Activated T-helper 2 cell treated with anti-CD3 and anti-CD28 coated beads, Interferon-gamma antibody, Interleukin-2, Interleukin-4, amounts not matched to agents 10 μg/mL and 5 μg/mL and 100 μg/mL, durations not matched to agents 14 hours and 24 hours and 36 hours (primary cell): ENCODE measurements at regions not wholly inside any gene's neighbourhood (a gene's known extent, or its start where the extent isn't known, plus 50 kb on each side); places are given as distances from the start of the nearest gene placed in this dataset.

Experiments used
- DNase-seq: peaks from one replicate; pipeline ENCODE4 v3.0.0; 2021; ENCODE audit warnings: low spot score
- H3K27ac Mint-ChIP-seq: one replicate; pipeline ENCODE4 v1.8.0; 2021; ENCODE audit warnings: mixed read lengths
- H3K27me3 Mint-ChIP-seq: one replicate; pipeline ENCODE4 v1.8.0; 2021; ENCODE audit warnings: low read depth, mixed read lengths
- H3K36me3 Mint-ChIP-seq: one replicate; pipeline ENCODE4 v1.8.0; 2021; ENCODE audit warnings: low read depth, mixed read lengths
- H3K4me1 Mint-ChIP-seq: one replicate; pipeline ENCODE4 v1.8.0; 2021; ENCODE audit warnings: low read depth, mixed read lengths
- H3K4me3 Mint-ChIP-seq: one replicate; pipeline ENCODE4 v1.8.0; 2021; ENCODE audit warnings: low read depth, mild to moderate bottlenecking, moderate library complexity, mixed read lengths
- H3K9me3 Mint-ChIP-seq: one replicate; pipeline ENCODE4 v1.8.0; 2021; ENCODE audit warnings: mixed read lengths
- intact Hi-C: fragments of 100-400 bp; cut with micrococcal nuclease; formaldehyde crosslinking; loops from one replicate; pipeline ENCODE4 v1.15.1; 2023

DNA sequence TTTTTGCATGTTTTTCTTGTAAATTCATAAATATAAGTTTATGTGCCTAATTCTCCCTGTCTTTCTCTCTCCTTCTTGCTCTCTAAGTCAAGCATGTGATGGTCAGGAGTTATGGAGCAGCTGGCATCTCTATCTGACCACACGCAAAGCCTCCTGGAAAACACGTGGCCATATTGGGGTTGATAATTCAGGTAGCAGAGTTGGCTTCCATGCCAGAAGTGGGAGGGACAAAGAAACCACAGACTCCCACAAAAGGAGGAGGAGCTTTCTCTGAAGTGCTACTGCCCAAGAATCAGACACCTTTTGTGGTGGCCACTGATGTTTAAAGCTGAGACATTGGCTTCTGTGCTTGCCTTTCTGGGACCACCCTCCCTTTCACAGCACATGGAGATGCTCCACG, 517.6 kb upstream of the TMEM132C start:
- Mint-ChIP-seq H3K9me3 (peaks cover 13% of the 10 kb centered on the region), H3K27ac (no peak overlapping the region), H3K4me3 (no peak overlapping the region), H3K36me3 (no peaks in the 10 kb centered on the region), H3K27me3 (no peaks in the 10 kb centered on the region), H3K4me1 (no peaks in the 10 kb centered on the region)
- no peak for DNase-seq
- intact Hi-C loops, result no loop called here

DNA sequence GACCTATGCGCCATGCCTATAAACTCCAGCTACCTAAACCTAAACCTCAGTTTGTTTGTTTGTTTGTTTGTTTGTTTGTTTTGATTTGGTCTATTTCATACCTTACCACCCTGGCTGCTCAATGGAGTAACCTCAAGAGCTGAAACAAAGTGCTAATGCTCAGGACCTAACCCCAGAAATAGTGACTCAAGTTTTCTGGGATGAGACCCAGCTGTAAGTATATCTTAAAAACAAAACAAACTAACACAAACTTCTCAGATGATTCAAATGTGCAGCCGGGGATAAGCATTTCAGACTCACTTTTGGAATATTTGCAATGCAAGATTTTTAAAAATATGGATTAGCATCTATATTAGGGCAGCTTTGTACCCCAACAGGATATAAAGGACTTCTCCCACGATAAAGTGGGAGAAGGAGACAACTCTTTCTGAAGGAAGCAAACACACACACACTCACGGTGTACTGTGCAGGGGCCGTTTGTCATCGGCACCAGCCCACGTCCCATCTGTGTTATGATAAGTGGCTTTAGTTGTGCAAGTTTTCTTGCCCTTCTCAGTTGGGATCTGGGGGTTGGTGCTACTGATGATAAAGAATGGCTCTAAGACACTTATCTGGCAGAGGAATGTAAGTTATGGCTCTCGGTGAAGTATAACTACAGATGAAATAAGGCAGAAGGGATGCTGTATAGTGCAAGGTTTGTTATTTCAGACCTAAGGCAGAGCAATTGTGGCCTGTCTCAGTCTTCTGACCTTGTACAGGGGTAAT, 516.7 kb upstream of the TMEM132C start:
- no peak for DNase-seq
- Mint-ChIP-seq H3K27me3 (no peaks in the 10 kb centered on the region), H3K27ac (no peak overlapping the region), H3K4me1 (no peaks in the 10 kb centered on the region), H3K36me3 (no peaks in the 10 kb centered on the region), H3K9me3 (peaks cover 20% of the 10 kb centered on the region), H3K4me3 (no peak overlapping the region)
- intact Hi-C loops, result no loop called here

GRCh38 chr12:127752802-127753201, 514.2 kb upstream of the TMEM132C start:
- peaks cover 35% of the 10 kb centered on the region for H3K9me3 Mint-ChIP-seq
- no peak overlapping the region for H3K27ac Mint-ChIP-seq
- no peaks in the 10 kb centered on the region for H3K36me3 Mint-ChIP-seq
- H3K4me1 Mint-ChIP-seq, result no peaks in the 10 kb centered on the region
- DNase-seq, result no peak
- no peak overlapping the region for H3K4me3 Mint-ChIP-seq
- intact Hi-C loops, result no loop called here
- no peaks in the 10 kb centered on the region for H3K27me3 Mint-ChIP-seq

DNA sequence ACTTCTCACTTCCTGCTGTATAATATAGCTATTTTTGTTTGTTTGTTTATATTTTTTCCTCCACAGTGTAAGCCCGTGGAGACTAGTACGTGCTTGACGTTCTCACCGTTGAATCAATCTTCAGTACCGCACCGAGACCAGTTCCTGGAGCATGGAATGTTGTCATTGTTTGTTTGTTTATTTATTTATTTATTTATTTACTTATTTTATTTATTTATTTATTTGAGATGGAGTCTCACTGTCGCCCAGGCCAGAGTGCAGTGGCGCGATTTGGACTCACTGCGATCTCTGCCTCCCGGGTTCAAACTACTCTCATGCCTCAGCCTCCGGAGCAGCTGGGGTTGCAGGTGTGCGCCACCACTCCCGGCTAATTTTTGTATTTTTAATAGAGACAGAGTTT, 506.6 kb upstream of the TMEM132C start:
- H3K27me3 Mint-ChIP-seq, result no peaks in the 10 kb centered on the region
- no peak for DNase-seq
- intact Hi-C loops, result no loop called here
- no peaks in the 10 kb centered on the region for H3K4me1 Mint-ChIP-seq
- no peaks in the 10 kb centered on the region for H3K36me3 Mint-ChIP-seq
- no peak overlapping the region for H3K4me3 Mint-ChIP-seq
- H3K9me3 Mint-ChIP-seq, result peaks cover 44% of the 10 kb centered on the region
- H3K27ac Mint-ChIP-seq, result no peak overlapping the region

GRCh38 chr12:127760996-127761395, 506.0 kb upstream of the TMEM132C start:
- no peaks in the 10 kb centered on the region for H3K4me1 Mint-ChIP-seq
- intact Hi-C loops, result no loop called here
- no peaks in the 10 kb centered on the region for H3K36me3 Mint-ChIP-seq
- H3K9me3 Mint-ChIP-seq, result peaks cover 44% of the 10 kb centered on the region
- DNase-seq, result no peak
- H3K4me3 Mint-ChIP-seq, result no peak overlapping the region
- no peaks in the 10 kb centered on the region for H3K27me3 Mint-ChIP-seq
- no peak overlapping the region for H3K27ac Mint-ChIP-seq

DNA sequence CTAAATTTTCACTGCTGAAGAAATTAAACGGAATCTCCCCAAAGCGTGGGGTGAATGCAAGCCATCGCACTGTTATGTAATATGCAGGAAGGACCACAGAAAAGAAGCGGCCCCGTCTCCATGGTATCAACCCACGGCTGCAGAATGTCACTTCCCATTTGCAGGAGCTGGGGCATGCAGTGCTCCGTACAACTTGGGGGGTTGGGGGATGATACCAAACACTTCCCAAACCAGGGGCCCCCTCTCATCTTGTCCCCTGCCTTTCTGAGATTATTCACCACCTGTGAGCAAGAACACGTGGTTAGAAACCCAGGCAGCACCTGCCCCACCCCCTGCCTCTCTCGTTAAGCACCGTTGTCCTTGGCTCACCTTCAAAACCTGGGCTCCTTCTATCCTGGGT, 505.1 kb upstream of the TMEM132C start:
- Mint-ChIP-seq H3K27ac (no peak overlapping the region), H3K4me1 (no peaks in the 10 kb centered on the region), H3K9me3 (peaks cover 35% of the 10 kb centered on the region), H3K4me3 (no peak overlapping the region), H3K27me3 (no peaks in the 10 kb centered on the region), H3K36me3 (no peaks in the 10 kb centered on the region)
- intact Hi-C loops, result no loop called here
- DNase-seq, result no peak

GRCh38 chr12:127767656-127768055, 499.3 kb upstream of the TMEM132C start:
- H3K27me3 Mint-ChIP-seq, result no peaks in the 10 kb centered on the region

GRCh38 chr12:127770118-127770517, 496.9 kb upstream of the TMEM132C start:
- DNase-seq, result no peak

More at GRCh38 chr12:127767656-127768055, 499.3 kb upstream of the TMEM132C start:
- Mint-ChIP-seq H3K9me3 (peaks cover 26% of the 10 kb centered on the region), H3K4me3 (no peak overlapping the region), H3K36me3 (no peaks in the 10 kb centered on the region), H3K27ac (no peak overlapping the region), H3K4me1 (no peaks in the 10 kb centered on the region)
- no peak for DNase-seq
- intact Hi-C loops, result no loop called here

GRCh38 chr12:127771546-127771945, 495.4 kb upstream of the TMEM132C start:
- H3K36me3 Mint-ChIP-seq, result no peaks in the 10 kb centered on the region
- intact Hi-C loops, result no loop called here
- H3K27me3 Mint-ChIP-seq, result no peaks in the 10 kb centered on the region
- peaks cover 18% of the 10 kb centered on the region for H3K9me3 Mint-ChIP-seq
- H3K4me1 Mint-ChIP-seq, result no peaks in the 10 kb centered on the region
- no peak overlapping the region for H3K4me3 Mint-ChIP-seq
- H3K27ac Mint-ChIP-seq, result no peak overlapping the region
- no peak for DNase-seq

More at GRCh38 chr12:127770118-127770517, 496.9 kb upstream of the TMEM132C start:
- no peak overlapping the region for H3K4me3 Mint-ChIP-seq
- peaks cover 15% of the 10 kb centered on the region for H3K9me3 Mint-ChIP-seq
- H3K27ac Mint-ChIP-seq, result no peak overlapping the region
- no peaks in the 10 kb centered on the region for H3K4me1 Mint-ChIP-seq
- H3K36me3 Mint-ChIP-seq, result no peaks in the 10 kb centered on the region
- intact Hi-C loops, result no loop called here
- no peaks in the 10 kb centered on the region for H3K27me3 Mint-ChIP-seq

DNA sequence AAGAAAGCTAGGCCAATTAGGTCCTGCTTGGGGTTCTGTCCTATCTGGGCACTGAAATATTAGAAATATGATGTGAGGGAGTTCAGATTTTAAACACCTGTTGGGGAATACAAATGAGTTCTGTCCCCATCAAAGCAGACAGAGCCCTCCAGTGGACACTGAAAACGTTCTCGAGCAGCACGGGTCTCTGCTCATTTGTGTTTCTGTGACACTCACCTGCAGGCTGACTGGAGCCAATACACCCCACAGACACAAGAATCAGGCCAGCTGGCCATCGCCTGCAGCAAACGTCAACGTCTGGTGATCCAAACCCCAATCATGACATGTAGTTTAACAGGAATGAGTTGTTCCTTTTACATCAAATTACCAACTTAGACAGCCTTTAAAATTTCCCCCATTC, 493.4 kb upstream of the TMEM132C start:
- no peak overlapping the region for H3K4me3 Mint-ChIP-seq
- H3K9me3 Mint-ChIP-seq, result peaks cover 17% of the 10 kb centered on the region
- no peaks in the 10 kb centered on the region for H3K27me3 Mint-ChIP-seq
- no peak for DNase-seq
- intact Hi-C loops, result no loop called here
- no peaks in the 10 kb centered on the region for H3K4me1 Mint-ChIP-seq
- H3K36me3 Mint-ChIP-seq, result no peaks in the 10 kb centered on the region
- no peak overlapping the region for H3K27ac Mint-ChIP-seq

- no peak overlapping the region for H3K27ac Mint-ChIP-seq
- intact Hi-C loops, result no loop called here
- H3K27me3 Mint-ChIP-seq, result no peaks in the 10 kb centered on the region
- H3K36me3 Mint-ChIP-seq, result no peaks in the 10 kb centered on the region
- DNase-seq, result no peak
- no peaks in the 10 kb centered on the region for H3K4me1 Mint-ChIP-seq
- H3K4me3 Mint-ChIP-seq, result no peak overlapping the region
- peaks cover 20% of the 10 kb centered on the region for H3K9me3 Mint-ChIP-seq
Observed at GRCh38 chr12:127774828-127775227, 492.1 kb upstream of the TMEM132C start.

DNA sequence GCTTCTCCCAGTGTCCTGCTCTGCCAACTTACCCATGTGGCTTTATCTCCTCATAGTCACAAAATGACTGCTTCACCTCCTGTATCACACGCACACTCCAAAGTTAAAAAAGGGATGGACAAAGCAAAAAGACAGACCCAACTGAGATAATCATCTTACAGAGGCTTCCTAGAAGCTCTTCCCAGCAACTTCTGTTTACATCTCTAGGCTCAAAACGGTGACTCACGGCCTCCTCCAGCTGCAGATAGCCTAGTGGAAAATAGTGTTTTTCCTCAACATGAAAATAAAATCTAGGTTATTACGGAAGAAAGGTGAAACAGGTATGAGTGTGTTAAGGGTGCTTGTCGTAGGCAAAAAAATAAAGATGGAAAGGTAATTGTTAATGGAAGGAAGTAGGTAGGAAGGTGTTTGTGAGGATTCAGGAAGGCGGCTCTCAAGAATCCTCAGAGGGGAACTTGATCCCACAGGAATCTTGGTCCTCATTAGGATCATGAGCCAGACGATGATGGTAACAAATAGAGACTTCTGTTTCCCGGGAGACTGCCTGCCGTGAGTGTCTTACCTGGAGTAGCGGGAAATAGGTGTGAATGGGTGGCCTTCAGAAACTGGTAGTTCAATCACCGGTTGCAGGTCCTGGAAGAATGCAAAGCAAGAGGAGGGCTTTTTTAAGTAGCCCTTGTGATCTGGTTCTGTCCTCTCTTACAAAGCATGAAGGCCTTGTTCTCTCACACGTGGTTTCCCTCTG, 487.5 kb upstream of the TMEM132C start:
- Mint-ChIP-seq H3K27me3 (no peaks in the 10 kb centered on the region), H3K27ac (no peak overlapping the region), H3K4me3 (no peak overlapping the region), H3K36me3 (no peaks in the 10 kb centered on the region), H3K9me3 (peaks cover 18% of the 10 kb centered on the region), H3K4me1 (no peaks in the 10 kb centered on the region)
- DNase-seq, result no peak
- intact Hi-C loops, result no loop called here

DNA sequence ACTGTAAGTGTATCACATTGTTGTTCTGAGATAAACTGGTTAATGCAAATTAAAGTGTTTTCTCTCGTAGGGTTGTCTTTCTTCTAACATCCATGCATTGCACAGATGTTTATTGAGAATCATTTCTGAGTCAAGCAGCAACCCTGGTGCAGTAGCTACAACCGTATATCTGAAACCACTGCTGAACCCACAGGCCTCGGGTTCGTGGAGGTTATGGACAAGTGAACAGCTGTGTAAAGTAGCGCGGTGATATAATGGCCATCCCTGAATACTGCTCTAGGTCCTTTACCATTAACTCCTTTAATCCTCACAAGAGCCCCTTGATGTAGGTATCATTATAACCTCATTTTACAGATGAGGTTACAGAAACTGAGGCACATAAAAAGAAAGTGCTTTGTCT, 486.1 kb upstream of the TMEM132C start:
- H3K4me3 Mint-ChIP-seq, result no peak overlapping the region
- no peak for DNase-seq
- no peaks in the 10 kb centered on the region for H3K4me1 Mint-ChIP-seq
- intact Hi-C loops, result no loop called here
- peaks cover 18% of the 10 kb centered on the region for H3K9me3 Mint-ChIP-seq
- no peaks in the 10 kb centered on the region for H3K36me3 Mint-ChIP-seq
- no peak overlapping the region for H3K27ac Mint-ChIP-seq
- H3K27me3 Mint-ChIP-seq, result no peaks in the 10 kb centered on the region
